HTR-8/SVneo (cell line): ENCODE measurements at regions not wholly inside any gene's neighbourhood (a gene's known extent, or its start where the extent isn't known, plus 50 kb on each side); places are given as distances from the start of the nearest gene placed in this dataset.
"Not testable (repeated sequence)": the region's sequence is repeated elsewhere in the genome, so short reads cannot be mapped to it uniquely, and the experiment has no call there.

ENCODE experiments used
- DNase-seq: peaks from one replicate; pipeline ENCODE4 v3.0.0; 2011; ENCODE audit warnings: low spot score, mixed read lengths; ENCODE audit not compliant: insufficient read length
- FAIRE-seq: peaks from 2 replicates; lab custom pipeline; 2011; peaks lifted over from hg19 to GRCh38; lab: Jason Lieb, UNC

DNA sequence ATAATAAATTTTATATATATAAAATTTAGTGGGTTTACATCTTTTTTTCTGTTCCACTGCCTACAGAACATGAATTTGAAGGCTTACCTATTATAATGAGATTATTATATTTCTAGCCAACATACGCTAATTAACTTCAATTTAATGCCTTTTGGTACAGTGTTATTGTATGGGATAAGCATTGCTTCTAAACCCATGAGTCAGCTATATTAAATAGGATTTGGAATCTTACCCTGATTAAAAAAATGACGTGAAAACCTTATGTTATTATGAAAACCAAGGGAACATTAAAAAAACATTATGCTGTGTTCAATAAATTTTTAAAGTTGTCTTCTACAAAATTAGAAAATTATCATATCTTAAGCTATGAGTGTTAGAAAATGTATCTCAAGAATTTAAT lies 334.0 kb upstream of the RGS17 start:
- no peak for DNase-seq
- no peak for FAIRE-seq

- DNase-seq (no peak), FAIRE-seq (no peak)
Observed at GRCh38 chr6:153449279-153449678, 318.2 kb upstream of the RGS17 start.

- not testable (repeated sequence) for DNase-seq, FAIRE-seq
Observed at GRCh38 chr6:153442749-153443148, 311.7 kb upstream of the RGS17 start.

DNA sequence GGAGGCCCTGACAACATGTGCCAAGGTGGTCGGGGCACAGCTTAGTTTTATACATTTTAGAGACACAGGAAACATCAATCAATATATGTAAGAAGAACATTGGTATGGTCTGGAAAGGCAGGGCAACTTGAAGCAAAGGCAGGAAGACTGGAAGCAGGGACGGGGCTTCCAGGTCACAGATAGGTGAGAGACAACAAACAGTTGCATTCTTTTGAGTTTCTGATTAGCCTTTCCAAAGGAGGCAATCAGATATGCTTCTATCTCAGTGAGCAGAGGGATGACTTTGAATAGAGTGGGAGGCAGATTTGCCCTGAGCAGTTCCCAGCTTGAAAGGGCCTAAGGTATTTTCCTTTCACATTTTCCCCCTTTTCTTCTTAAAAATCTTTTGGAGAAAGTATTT lies 311.0 kb upstream of the RGS17 start:
- no peak for DNase-seq

GRCh38 chr6:153437193-153437592 lies 306.1 kb upstream of the RGS17 start:
- no peak for DNase-seq
- FAIRE-seq, result no peak

More for the DNA sequence above, 311.0 kb upstream of the RGS17 start:
- no peak for FAIRE-seq

DNA sequence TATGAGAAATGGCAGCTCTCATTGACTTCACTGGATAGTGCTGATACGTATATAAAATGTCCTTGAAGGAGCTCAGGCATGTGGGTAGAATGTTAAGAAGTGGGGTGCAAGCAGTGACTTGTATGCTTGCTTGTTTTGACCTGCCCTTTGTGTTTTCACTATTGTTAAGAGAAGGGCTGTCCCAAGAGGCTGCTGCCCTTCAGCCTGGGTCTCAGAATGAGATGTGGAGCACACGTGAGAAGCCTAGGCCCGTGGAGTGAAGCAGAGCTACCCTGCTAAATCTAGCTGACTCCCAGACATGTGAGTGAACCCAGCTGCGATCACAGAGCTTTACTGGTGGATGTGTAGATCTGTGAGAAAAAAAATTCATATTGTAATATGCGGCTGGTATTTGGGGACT lies 305.3 kb upstream of the RGS17 start:
- FAIRE-seq (no peak), DNase-seq (no peak)

GRCh38 chr6:153435787-153436186 lies 304.7 kb upstream of the RGS17 start:
- DNase-seq (no peak), FAIRE-seq (no peak)

DNA sequence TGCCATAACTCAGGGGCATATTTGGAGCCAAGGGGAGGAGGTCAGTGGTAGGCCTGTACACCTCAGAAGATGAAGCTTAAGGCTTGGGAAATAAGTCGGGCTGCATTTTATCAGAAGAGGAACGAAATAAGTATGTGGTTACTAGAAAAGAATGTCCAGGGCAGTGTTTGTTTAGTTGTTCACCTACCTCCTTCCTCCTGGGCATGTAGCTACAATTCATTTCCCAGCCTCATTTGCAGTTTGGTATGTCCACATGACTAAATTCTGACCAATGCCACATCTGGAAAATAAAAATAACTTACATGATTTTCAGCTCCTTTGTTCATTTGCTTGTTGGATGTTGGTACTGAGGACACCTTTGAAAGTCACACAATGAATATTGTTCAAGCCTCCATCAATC lies 294.5 kb upstream of the RGS17 start:
- DNase-seq, result no peak
- no peak for FAIRE-seq

- FAIRE-seq (no peak), DNase-seq (no peak)
Observed at GRCh38 chr6:153424719-153425400, 293.8 kb upstream of the RGS17 start.

GRCh38 chr6:153412519-153412918 lies 281.4 kb upstream of the RGS17 start:
- DNase-seq, result no peak
- no peak for FAIRE-seq

GRCh38 chr6:153411070-153411648 lies 280.1 kb upstream of the RGS17 start:
- no peak for FAIRE-seq
- no peak for DNase-seq

DNA sequence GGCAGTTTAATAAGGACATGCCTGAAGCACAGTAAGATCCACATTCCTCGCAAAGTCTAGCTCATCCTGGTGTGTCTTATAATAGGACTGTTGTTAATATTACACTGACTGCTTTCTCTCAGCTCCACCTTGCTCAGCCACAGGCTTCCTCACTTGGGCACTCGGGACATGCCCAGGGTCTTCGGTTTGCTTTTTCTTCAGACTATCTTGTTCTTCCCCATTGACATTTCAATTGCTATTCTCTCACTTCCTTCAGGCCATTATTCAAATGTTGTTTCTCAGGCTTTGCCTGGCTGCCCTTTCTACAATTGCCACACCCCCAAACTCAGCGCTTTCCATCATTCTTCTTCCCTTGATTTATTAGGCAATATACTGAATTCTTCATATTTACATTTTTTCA lies 274.8 kb upstream of the RGS17 start:
- FAIRE-seq, result no peak
- no peak for DNase-seq

- no peak for FAIRE-seq
- DNase-seq, result no peak
Observed at GRCh38 chr6:153401751-153402150, 270.7 kb upstream of the RGS17 start.

- FAIRE-seq (no peak), DNase-seq (no peak)
Observed at GRCh38 chr6:153392156-153392555, 261.1 kb upstream of the RGS17 start.

DNA sequence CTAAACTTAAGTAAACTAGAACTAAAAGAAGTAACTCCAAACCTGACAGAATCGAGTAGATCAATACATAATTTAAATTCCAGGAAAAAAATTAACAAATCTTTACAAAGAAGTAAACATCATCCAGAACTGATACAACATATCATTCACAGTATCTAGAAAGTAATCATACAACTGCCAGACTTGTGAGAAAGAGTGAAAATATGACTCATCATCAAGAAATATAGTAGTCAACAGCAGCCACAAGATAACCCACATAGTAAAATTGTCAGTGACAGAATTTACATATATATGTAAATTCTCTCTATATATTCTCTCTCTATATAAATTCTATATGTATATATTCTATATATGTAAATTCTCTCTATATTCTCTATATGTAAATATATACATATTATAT lies 242.8 kb upstream of the RGS17 start:
- FAIRE-seq (no peak), DNase-seq (no peak)

DNA sequence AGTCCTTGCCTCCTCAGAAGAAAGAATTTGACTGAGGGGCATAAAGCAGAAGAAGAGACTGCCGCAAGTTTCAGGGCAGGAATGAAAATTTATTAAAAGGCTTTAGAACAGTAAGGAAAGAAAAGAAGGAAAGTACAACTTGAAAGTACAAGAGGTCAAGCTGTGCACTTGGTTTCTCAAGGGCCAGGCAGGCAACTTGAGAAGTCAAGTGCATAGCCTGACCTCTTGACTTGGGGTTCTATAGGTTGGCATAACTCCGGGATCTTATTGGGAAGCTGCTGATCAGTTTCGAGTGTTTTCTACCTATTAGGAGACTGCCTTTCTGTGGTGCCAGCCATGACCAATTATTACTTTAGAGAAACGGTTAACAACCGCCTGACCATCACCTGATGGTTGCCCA lies 237.0 kb upstream of the RGS17 start:
- DNase-seq, result no peak
- no peak for FAIRE-seq

- no peak for FAIRE-seq
- DNase-seq, result no peak
Observed at GRCh38 chr6:153367021-153367420, 235.9 kb upstream of the RGS17 start.

- no peak for DNase-seq
- no peak for FAIRE-seq
Observed at GRCh38 chr6:153357391-153357790, 226.3 kb upstream of the RGS17 start.

DNA sequence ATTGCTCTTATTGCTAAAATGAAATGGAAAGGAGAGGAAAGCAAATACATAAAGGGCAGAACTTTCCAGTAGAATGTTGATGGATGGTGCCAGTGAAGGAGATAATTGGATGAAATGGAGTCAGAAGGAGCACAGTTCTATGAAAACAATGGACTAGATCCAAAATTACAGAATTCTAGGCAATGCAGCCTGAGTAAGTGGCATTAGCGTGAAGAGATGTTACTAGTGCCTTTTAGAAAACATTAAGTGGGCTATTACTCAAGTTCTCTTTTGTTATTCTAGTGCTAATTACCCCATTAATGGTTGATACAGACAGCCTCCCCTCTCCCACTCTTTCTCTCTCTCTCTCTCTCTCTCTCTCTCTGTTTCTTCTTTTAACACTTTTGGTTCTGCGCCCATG lies 209.5 kb upstream of the RGS17 start:
- DNase-seq (no peak), FAIRE-seq (no peak)

- FAIRE-seq (no peak), DNase-seq (no peak)
Observed at GRCh38 chr6:153334121-153334520, 203.0 kb upstream of the RGS17 start.

- FAIRE-seq, DNase-seq: not testable (repeated sequence)
Observed at GRCh38 chr6:153331221-153331620, 200.1 kb upstream of the RGS17 start.

- no peak for FAIRE-seq
- DNase-seq, result no peak
Observed at GRCh38 chr6:153328194-153328593, 197.1 kb upstream of the RGS17 start.
